Coronary artery (tissue), 2 donors: ENCODE measurements at regions not wholly inside any gene's neighbourhood (a gene's known extent, or its start where the extent isn't known, plus 50 kb on each side); places are given as distances from the start of the nearest gene placed in this dataset.

Source experiments
- DNase-seq: peaks from one replicate; pipeline ENCODE4 v3.0.0-alpha.2; 2017; ENCODE audit warnings: low spot score
- H3K27ac ChIP-seq, 2 donors: fragments of 200-600 bp; sonication (generic); one replicate each; pipeline ENCODE4 v1.5.1; 2016 to 2019
- H3K4me3 ChIP-seq: fragments of 200-600 bp; sonication (generic); 2 replicates; pipeline ENCODE4 v1.5.1; 2016; ENCODE audit warnings: mild to moderate bottlenecking, moderate library complexity
- TF ChIP-seq, protein P1 (sequence below): fragments of 200-600 bp; sonication (generic); IDR thresholded peaks from one replicate; pipeline ENCODE4 v1.5.1; 2019; ENCODE audit warnings: antibody characterized with exemption

DNA sequence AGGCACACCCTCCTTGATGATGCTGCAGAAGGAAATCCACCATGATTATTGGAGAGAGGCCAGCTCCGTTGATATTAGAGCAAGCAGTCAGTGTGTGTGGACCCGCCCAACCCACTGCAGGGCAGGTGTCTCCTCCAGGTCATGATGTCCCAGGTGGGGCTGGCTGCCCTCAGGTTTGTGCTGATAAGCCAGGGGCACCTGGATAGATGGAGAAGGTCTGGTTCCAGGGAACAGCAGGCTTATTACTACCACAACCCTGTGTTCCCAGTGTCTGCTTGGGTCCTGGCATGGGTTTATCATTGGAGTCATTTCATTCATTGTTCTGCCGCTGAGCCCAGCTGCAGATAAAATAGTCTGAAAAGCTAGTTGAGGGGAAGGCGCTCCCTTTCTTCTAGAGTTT is 181.1 kb upstream of the NECTIN1 start:
- Histone ChIP-seq H3K4me3 (no peak overlapping the region), H3K27ac (no peak overlapping the region)
- TF ChIP-seq, protein P1, sequence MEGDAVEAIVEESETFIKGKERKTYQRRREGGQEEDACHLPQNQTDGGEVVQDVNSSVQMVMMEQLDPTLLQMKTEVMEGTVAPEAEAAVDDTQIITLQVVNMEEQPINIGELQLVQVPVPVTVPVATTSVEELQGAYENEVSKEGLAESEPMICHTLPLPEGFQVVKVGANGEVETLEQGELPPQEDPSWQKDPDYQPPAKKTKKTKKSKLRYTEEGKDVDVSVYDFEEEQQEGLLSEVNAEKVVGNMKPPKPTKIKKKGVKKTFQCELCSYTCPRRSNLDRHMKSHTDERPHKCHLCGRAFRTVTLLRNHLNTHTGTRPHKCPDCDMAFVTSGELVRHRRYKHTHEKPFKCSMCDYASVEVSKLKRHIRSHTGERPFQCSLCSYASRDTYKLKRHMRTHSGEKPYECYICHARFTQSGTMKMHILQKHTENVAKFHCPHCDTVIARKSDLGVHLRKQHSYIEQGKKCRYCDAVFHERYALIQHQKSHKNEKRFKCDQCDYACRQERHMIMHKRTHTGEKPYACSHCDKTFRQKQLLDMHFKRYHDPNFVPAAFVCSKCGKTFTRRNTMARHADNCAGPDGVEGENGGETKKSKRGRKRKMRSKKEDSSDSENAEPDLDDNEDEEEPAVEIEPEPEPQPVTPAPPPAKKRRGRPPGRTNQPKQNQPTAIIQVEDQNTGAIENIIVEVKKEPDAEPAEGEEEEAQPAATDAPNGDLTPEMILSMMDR = no peak
- DNase-seq = no peak

DNA sequence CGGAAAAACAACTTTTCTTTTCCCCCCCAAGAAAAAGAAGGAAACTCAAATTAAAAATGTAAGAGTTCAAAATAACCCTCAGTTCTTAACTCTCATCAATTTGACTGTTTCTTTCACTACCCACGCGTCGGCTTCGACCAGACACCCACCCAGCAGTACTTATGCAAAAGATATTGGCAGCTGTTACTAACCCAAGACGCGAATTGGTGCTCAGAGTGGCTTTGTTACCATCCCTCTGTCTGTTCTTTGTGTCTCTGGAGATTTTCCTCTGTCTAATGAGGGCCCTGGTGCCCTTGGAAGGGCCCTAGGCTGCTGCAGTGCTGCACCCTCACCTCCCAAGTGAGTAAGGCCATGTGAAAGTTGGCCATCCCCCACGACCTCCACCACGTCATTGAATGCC is 180.5 kb upstream of the NECTIN1 start:
- TF ChIP-seq, protein P1 = no peak

DNA sequence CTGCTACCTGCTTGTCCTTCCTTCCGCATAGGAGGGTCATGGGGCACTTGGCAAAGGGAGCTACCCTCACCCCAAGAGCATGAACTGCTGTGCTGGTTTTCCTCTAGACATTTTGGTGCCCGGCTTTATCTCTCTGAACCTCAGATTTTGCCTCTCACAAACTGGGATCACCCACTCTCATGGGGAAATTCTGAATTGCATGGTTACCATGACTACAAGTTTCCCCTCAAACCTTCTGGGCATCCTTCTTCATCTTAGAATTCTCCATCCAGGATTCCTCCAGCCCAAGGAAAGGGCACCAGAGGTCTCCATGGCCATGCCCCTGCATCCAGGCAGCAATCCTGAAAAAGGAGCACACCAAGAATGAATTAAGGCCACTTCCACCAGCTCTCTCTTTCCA is 180.1 kb upstream of the NECTIN1 start:
- Histone ChIP-seq H3K27ac (no peak overlapping the region), H3K4me3 (no peak overlapping the region)
- TF ChIP-seq, protein P1 = no peak
- no peak for DNase-seq

More for the DNA sequence above, 180.5 kb upstream of the NECTIN1 start:
- H3K4me3 ChIP-seq = no peak overlapping the region
- no peak overlapping the region for H3K27ac ChIP-seq
- no peak for DNase-seq

DNA sequence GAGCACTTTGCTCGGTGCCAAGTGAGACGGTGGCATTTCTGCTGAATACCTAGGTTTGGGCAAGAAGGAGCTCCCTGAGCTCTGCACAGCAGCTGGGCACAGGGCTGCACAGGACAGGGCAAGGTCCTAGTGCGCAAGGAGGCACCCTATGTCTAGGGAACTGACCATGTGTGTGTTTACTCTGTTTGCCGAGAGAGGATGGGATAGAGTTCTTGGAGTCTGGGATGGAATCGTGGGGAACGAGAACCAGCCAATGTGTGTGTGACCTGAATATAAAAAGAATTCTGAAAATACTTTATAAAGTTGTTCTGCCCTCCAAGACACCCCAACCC is 179.5 kb upstream of the NECTIN1 start:
- Histone ChIP-seq H3K27ac (no peak overlapping the region), H3K4me3 (no peak overlapping the region)
- no peak for DNase-seq
- TF ChIP-seq, protein P1 = no peak

DNA sequence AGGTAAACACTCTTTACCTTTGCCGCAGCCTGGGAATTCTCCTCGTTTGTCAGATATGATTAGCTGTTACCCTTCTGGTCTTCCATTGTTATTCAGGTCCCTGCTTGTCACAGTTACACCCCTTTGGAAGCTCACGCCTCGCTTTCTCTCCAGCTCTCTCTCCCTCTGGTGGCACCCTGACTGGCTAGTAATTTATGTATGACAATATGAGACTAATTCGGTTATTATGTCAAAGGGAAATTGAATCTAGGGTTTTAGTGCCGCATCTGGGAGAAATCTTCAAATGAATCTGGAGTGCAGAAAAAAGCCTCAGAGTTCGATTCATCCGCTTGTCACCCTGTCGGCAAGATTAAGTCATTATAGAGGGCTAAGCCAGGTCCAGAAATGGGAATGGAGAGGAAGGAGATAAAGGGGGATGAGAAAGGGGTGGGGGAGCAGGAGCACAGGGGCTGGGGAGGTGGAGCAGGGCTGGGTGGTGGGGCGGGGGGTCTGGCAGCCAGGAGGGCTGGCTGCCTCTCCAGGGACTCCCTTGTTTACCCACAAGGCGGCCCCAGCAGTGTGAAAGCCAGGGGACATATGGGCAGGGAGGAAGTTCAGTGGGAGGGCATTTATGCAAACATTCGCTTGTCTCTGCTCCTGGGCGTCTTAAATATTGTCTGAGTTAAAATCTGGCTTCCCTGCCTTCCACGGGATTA is 179.0 kb upstream of the NECTIN1 start:
- DNase-seq = no peak
- Histone ChIP-seq H3K27ac (no peak overlapping the region), H3K4me3 (no peak overlapping the region)
- TF ChIP-seq, protein P1 = no peak

DNA sequence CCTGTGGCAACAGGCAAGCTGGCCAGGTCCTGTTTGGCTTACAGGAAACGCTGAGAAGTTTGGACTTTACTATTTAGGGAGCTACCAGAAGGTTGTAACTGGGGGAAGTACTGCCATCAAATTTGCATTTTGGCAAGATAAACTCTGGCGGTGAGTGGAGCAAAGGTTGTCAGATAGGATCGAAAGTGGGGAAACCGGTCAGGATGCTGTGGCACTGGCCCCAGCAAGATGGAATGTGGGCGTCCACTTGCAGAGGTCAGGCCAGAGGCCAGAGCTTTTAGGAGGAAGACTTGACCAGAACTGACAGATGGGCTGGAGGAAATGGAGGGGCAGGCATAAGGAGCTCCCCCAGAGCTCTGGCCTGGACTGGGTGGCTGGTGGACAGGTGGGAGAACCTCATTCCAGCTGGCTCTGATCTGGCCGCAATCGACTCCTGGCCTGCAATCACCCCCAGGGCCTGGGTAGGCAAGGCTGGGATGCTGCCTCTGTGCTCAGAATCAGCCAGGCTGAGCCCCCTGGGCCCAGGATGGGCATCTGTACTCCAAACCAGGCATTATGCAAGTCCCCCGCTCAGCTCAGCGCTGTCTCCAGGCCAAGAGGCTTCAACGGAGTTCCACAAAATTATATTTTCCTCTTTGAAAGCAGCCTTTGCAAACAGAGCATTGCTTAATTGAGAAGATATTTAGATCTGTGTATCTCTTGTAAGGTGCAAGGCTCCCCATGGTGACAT is 178.3 kb upstream of the NECTIN1 start:
- TF ChIP-seq, protein P1 = no peak
- no peak overlapping the region for H3K27ac ChIP-seq
- no peak overlapping the region for H3K4me3 ChIP-seq
- DNase-seq = no peak

DNA sequence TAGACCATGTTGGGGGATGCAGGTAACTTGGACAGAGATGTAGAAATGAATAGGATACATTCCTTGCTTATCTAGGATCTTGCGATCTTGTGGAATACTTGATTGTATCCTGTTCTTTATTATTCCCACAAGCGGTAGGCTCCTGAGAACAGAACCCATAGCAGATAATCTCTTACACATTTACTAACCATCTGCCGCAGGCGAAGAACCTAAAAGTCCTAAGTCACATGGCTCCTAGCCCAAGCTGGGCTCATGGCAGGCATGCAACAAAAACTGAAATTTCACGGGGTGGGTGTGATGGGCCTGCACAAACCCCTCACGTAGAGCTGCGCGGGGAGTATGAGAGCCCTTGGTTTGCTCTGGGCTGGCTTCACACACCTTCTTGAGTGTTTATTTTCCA is 177.4 kb upstream of the NECTIN1 start:
- no peak overlapping the region for H3K4me3 ChIP-seq
- no peak overlapping the region for H3K27ac ChIP-seq
- TF ChIP-seq, protein P1 = no peak
- no peak for DNase-seq
